Psoas muscle (tissue), 7 donors: ENCODE measurements at regions not wholly inside any gene's neighbourhood (a gene's known extent, or its start where the extent isn't known, plus 50 kb on each side); places are given as distances from the start of the nearest gene placed in this dataset.

ENCODE experiments used
- ATAC-seq, 4 donors: fragments of 200-7000 bp; cut with Tn5 transposase; one replicate each; pipeline ENCODE4 v1.9.1; 2020; ENCODE audit warnings: moderate library complexity in 3 of 4, mild to moderate bottlenecking in 2 of 4
- DNase-seq, 2 donors: peaks; one replicate each; pipeline ENCODE4 v3.0.0-alpha.2; 2020
- H3K27ac ChIP-seq: fragments of 200-600 bp; one replicate; pipeline ENCODE4 v1.8.0; 2022
- H3K27me3 ChIP-seq, 3 donors: fragments of 200-600 bp in 1 of 3; one replicate each; pipeline versions ENCODE4 v1.6.1 to v1.8.0; 2013 to 2022; ENCODE audit warnings: low read length in 2 of 3, mild to moderate bottlenecking in 2 of 3, moderate library complexity in 1 of 3; ENCODE audit not compliant: insufficient read depth in 3 of 3
- H3K36me3 ChIP-seq, 2 donors: fragments of 200-600 bp in 1 of 2; one replicate each; pipeline versions ENCODE4 v1.6.1 to v1.8.0; 2013 to 2022; ENCODE audit warnings: low read depth in 1 of 2, mild to moderate bottlenecking in 1 of 2, moderate library complexity in 1 of 2; ENCODE audit not compliant: insufficient read depth in 1 of 2
- H3K4me1 ChIP-seq: fragments of 200-600 bp; one replicate; pipeline ENCODE4 v1.8.0; 2022
- H3K4me3 ChIP-seq: fragments of 200-600 bp; one replicate; pipeline ENCODE4 v1.8.0; 2022; ENCODE audit warnings: mild to moderate bottlenecking
- H3K9me3 ChIP-seq: fragments of 200-600 bp; one replicate; pipeline ENCODE4 v1.8.0; 2022
- WGBS, 3 donors: extraction: QIAGEN DNeasy Blood & Tissue Kit; methylation state at CpG; one replicate each; pipeline versions ENCODE4 v1.1.6 to v1.1.7; 2013; 5-methylcytosine and 5-hydroxymethylcytosine counted together
- intact Hi-C, 2 donors: fragments of 100-400 bp; cut with DNase I; formaldehyde crosslinking; loops; one replicate each; pipeline versions ENCODE4 v1.11.0 to v1.14.2; 2022
- TF ChIP-seq, protein P1 (sequence below): fragments of 200-600 bp; IDR thresholded peaks from one replicate; pipeline ENCODE4 v1.8.0; 2022; ENCODE audit warnings: antibody characterized with exemption
- donor health status: healthy with polysubstance abuse.
- donor health status: DM: no; HTN: no; CAD: no; lungs with moderate emphysema.
- donor health status: Bipolar disorder and iron deficiency.
- donor health status: healthy.
- donor health status: DM: yes; HTN: yes; CAD: no.
- donor health status: DM: no; HTN: no; CAD: no.
- donor health status: DM: yes; HTN: yes; CAD: no.

DNA sequence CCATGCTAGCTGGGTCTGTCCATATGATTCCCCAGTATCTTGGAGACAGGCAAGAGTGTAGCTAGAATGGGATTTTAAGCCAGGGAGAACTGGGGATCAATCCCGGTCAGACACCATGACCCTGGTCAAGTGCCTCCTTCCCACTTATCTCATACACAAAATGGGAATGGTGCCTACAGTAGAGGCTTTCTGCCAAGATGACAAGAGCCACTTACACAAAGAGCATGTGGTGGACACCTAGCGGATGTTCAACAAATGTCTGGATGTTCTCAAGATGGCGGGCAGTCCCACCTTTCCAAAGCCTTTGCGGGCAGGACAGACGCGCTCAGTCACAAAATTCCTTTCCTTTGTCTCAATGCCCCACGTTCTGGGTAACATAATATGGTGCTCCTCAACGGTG, 57.3 kb downstream of the MAF start:
- Histone ChIP-seq H3K27me3 (no peaks in the 10 kb centered on the region), H3K9me3 (no peaks in the 10 kb centered on the region), H3K36me3 (no peaks in the 10 kb centered on the region), H3K4me1 (peaks cover 19% of the 10 kb centered on the region), H3K27ac (no peak overlapping the region), H3K4me3 (no peak overlapping the region)
- DNase-seq, result no peak
- no peak for ATAC-seq
- 89 to 95% (median 91%) methylated on average over 8 of the region's 8 CpGs for WGBS, 3 donors
- TF ChIP-seq, protein P1, sequence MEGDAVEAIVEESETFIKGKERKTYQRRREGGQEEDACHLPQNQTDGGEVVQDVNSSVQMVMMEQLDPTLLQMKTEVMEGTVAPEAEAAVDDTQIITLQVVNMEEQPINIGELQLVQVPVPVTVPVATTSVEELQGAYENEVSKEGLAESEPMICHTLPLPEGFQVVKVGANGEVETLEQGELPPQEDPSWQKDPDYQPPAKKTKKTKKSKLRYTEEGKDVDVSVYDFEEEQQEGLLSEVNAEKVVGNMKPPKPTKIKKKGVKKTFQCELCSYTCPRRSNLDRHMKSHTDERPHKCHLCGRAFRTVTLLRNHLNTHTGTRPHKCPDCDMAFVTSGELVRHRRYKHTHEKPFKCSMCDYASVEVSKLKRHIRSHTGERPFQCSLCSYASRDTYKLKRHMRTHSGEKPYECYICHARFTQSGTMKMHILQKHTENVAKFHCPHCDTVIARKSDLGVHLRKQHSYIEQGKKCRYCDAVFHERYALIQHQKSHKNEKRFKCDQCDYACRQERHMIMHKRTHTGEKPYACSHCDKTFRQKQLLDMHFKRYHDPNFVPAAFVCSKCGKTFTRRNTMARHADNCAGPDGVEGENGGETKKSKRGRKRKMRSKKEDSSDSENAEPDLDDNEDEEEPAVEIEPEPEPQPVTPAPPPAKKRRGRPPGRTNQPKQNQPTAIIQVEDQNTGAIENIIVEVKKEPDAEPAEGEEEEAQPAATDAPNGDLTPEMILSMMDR, result no peak
- intact Hi-C loops, result loop anchor here in 1 of 2 donors (5.0 kb wide), 1 partner anchor 44 kb away; no protein-coding TSS in a partner anchor

DNA sequence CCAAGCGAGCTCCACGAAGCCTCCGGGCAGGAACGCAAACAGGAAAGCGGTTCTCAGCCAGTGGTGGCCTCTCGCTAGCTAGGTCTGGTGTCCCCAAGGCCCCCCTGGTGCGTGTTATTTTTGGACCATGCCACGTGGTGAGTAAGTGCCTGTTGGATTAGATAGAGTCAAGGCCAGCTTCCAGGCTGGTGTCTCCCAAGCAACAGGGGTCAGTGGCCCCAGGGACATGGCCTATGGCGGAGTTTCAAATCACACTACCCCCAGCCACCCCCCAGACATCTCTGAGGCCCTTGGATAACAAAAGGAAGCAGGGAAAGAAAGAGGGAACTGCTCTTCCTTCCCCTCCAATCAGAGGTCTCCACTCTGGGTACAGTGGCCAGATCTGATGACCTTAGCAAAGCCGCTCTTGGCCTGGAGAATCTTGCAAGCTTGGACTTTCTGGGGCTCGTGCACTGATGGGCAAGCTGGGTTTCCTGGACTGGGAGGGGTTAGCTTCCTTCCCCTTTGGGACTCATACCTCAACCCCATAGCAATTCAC, 58.2 kb downstream of the MAF start:
- Histone ChIP-seq H3K27me3 (no peaks in the 10 kb centered on the region), H3K27ac (peak overlapping the region; percentile 78), H3K4me3 (peak overlapping the region; percentile 37), H3K4me1 (peaks cover 25% of the 10 kb centered on the region), H3K36me3 (no peaks in the 10 kb centered on the region), H3K9me3 (no peaks in the 10 kb centered on the region)
- 20 to 52% (median 23%) methylated on average over 11 of the region's 11 CpGs for WGBS, 3 donors
- peak; percentile 58 to 83 for DNase-seq
- peak; percentile 83 to 93 (median 88) for ATAC-seq
- intact Hi-C loops, result loop anchor here in 1 of 2 donors (5.0 kb wide), 1 partner anchor 45 kb away; no protein-coding TSS in a partner anchor
- TF ChIP-seq, protein P1, result no peak

DNA sequence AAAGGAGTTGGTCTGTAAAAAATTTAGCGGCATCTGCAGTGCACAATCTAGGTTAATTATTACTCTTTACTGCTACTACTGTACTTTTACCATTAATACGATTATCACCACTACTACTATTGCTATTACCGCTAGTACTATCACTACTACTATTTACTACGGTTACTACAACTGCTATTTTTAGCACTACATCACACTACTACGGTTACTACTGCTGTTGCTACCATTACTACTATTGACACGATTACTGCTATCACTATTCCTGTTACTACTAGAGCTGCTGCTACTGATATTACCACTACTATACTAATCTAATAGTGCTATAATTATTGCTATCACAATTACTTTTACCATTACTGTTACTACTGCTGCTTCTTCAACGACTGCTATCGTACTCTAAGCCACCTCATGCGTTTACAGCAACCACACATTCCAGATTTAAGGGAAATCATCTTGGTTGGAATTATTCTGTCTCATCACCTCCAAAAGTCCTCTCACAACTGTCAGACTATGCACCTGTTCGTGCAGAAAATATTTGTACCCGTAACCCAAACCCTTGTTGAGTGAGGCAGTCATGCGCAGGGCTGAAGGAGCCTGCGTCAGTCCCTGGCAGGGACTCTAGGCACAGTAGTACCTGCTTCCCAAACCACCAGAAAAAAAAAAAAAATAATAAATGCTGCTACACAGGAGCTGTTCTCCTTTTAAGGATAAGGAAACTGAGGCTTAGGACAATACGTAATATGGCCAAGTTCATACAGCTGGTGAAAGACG, 59.5 kb downstream of the MAF start:
- no peaks in the 10 kb centered on the region for H3K27me3 ChIP-seq
- peak overlapping the region; percentile 37 for H3K4me3 ChIP-seq
- peak overlapping the region; percentile 78 for H3K27ac ChIP-seq
- no peaks in the 10 kb centered on the region for H3K9me3 ChIP-seq
- H3K4me1 ChIP-seq, result peaks cover 33% of the 10 kb centered on the region
- ATAC-seq (peak; percentile 84 to 91 (median 86)), DNase-seq (peak; percentile 37 to 68)
- no peaks in the 10 kb centered on the region for H3K36me3 ChIP-seq
- intact Hi-C loops, result loop anchor here (2.0 to 5.0 kb wide), 2 partner anchors 46 to 52 kb away; no protein-coding TSS in a partner anchor
- TF ChIP-seq, protein P1, result no peak
- WGBS, 3 donors, result 39 to 61% (median 39%) methylated on average over 15 of the region's 15 CpGs

DNA sequence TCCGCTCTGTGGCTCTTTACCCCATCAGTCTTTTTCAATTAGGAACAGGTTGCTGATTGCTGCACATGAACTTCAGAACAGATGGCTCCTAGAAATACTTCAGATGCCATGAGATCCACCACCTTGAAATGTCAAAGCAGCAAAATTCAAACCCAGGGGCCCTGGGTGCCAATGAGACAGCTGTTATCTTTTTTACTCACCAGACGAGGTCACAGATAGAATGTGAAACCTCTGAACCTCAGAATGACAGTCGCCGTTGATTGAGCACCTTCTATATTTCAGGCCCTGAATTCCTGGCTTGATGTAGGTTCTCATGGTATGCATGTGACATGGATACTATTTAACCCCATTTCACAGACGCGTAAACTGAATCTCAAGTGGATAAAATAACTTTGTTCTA, 63.0 kb downstream of the MAF start:
- TF ChIP-seq, protein P1, result no peak
- Histone ChIP-seq H3K9me3 (no peaks in the 10 kb centered on the region), H3K4me1 (peaks cover 47% of the 10 kb centered on the region), H3K4me3 (no peak overlapping the region), H3K27me3 (no peaks in the 10 kb centered on the region), H3K36me3 (no peaks in the 10 kb centered on the region), H3K27ac (peak overlapping the region; percentile 46)
- ATAC-seq (no peak), DNase-seq (no peak)
- 32 to 54% (median 37%) methylated on average over 6 of the region's 6 CpGs for WGBS, 3 donors
- intact Hi-C loops, result loop anchor here in 1 of 2 donors (5.0 kb wide), 1 partner anchor 175 kb away; no protein-coding TSS in a partner anchor
